CD4-positive, alpha-beta T cell treated with Interferon alpha-2 for 1 hour (primary cell): ENCODE measurements at regions not wholly inside any gene's neighbourhood (a gene's known extent, or its start where the extent isn't known, plus 50 kb on each side); places are given as distances from the start of the nearest gene placed in this dataset.

Experiments
- DNase-seq, 2 donors: peaks; one replicate each; pipeline ENCODE4 v3.0.0-alpha.2; 2020 to 2022

DNA sequence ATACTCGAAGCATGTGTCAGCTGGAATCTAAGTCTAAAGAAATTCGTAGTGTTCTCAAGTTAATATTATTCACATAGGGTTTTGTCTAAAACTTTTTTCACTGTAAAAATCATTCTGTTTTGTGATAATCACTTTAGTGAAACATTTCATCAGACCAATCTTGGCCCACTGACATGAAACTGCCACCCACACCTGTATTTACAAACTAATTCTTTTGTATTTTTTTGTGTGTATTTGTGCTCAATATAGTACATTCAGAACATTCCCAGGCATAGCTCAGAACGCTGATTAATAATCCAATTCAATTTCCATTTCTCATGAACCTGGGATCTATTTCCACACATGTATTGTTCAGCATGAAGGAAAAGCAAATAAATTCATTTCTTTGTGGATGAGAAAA is 191.7 kb downstream of the RASSF9 start:
- DNase-seq: no peak

DNA sequence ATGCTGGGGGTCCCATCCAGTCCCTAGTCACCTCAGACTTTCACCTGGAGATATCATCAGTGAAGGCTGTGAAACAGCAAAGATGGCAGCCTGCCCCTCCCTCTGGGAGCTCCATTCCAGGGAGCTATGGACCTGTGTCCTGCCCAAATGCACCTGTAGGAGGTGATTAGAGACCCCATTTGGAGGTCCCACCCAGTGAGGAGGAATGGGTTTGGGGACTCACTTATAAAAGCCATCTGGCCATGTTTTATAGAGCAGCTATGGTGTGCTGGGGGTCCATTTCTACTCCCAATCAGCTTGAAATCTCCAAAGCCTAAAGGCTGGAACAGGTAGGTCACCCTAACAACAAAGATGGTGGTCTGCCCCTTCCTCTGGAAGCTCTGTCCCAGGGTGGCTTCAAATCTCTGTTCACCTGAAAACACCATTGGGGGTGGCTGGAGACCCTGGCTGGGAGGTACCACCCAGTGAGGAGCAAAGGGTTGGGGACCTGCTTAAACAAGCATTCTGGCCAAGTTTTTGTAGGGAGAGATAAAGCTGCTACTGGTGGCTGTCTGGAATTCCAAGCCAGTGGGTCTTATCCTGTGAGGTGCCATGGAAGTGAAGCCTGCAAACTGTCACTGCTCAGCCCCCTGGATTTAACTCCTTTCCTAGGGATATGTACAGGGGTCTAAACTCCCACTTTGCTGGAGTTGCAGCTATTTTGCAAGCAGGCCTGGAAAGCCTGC is 182.3 kb downstream of the RASSF9 start:
- DNase-seq: no peak

DNA sequence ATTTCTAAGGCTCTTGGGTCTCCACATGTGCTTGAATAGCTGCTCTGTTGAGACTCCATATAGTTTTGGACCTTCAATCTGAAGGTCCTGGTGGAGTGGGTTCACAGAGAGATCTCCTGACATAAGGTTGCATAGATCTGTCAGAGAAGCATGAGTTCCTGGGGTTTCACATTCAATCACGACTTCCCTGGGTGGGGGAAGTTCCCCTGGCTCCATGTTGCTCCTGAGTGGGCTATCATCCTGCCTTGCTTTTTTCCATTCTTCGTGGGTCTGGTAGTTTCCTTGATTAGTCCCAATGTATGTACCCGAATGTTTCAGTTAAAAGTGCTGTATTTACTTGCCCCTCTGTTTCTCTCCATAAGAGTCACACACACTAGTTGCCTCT is 181.8 kb downstream of the RASSF9 start:
- no peak for DNase-seq

DNA sequence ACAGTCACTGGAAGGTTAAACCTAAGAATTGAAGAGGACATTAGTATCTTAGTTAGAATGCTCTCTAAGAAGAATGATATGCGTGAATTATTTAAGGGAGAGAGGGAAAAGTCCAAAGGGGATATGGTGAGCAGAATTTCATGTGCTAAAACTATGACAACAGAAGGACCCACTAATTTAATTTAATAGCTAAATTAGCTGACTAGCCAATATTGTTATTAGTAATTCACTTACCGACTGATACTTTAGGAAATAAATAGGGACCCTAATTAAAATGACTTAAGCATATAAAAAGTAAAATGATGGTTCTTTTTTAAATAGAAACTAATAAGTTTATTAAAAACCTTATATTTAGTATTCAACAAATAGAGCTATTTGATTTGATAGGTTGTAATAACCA is 179.6 kb downstream of the RASSF9 start:
- DNase-seq: no peak

DNA sequence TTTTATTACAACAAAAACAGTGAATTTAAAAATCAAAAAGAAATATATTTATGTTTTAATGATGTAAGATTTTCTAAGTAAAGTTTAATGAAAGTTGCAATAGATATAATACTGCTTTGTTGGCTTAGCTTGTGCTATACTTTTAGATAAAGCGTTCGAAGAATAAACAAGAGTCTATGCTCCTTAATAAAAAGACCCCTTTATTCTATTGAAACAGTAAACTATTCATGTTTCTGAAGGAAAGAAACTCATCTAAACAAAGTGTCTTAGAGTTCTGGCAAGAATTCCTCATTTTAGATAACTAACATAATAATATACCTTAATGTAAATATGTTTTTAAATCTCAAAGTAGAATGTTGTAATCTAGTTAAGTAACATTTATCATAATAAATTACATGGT is 179.0 kb downstream of the RASSF9 start:
- no peak for DNase-seq

DNA sequence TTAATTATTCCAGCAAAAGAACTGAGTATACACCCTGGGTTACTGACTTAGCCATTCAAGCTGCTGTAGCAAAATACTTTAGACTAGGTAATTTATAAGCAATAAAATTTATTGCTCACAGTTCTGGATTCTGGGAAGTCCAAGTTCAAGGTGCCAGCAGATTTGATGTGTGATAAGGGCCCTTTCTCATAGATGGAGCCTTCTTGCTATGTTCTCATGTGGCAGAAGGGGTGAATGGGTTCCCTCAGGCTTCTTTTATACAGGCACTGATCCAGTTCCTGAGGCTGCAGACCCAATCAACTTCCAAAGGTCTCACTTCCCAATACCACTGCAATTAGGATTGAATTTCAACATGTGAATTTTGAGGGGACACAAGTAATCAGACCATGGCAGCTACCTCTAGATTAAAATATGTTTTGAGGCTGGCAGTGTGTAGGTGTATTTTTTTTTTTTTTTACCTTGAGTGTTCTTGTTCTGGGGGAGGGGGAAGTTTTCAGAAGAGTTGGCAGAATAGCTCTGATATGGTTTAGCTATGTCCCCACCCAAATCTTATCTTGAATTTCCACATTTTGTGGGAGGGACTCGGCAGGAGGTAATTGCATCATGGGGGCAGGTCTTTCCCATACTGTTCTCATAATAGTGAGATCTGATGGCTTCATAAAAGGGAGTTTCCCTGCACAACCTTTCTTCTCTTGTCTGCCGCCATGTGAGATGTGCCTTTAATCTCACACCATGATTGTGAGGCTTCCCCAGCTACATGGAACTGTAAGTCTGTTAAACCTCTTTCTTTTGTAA is 178.2 kb downstream of the RASSF9 start:
- DNase-seq: no peak

DNA sequence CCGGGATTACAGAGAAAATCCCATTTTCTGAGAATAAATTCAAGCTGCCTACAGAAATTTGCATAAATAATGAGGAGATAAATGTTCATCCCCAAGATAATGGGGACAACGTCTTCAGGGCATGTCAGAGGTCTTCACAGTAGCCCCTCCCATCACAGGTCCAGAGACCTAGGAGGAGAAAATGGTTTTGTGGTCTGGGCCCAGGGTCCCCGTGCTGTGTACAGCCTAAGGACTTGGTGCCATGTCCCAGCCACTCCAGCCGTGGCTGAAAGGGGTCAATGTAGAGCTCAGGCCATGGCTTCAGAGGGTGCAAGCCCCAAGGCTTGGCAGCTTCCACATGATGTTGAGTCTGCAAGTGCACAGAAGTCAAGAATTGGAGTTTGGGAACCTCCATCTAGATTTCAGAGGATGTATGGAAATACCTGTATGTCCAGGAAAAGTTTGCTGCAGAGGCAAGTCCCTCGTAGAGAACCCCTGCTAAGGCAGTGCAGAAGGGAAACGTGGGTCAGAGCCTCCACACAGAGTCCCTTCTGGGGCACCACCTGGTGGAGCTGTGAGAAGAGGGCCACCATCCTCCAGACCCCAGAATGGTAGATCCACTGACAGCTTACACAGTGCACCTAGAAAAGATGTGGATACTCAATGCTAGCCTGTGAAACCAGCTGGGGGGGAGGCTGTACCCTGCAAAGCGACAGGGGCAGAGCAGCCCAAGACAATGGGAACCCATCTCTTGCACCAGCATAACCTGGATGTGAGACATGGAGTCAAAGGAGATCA is 176.3 kb downstream of the RASSF9 start:
- DNase-seq: no peak

DNA sequence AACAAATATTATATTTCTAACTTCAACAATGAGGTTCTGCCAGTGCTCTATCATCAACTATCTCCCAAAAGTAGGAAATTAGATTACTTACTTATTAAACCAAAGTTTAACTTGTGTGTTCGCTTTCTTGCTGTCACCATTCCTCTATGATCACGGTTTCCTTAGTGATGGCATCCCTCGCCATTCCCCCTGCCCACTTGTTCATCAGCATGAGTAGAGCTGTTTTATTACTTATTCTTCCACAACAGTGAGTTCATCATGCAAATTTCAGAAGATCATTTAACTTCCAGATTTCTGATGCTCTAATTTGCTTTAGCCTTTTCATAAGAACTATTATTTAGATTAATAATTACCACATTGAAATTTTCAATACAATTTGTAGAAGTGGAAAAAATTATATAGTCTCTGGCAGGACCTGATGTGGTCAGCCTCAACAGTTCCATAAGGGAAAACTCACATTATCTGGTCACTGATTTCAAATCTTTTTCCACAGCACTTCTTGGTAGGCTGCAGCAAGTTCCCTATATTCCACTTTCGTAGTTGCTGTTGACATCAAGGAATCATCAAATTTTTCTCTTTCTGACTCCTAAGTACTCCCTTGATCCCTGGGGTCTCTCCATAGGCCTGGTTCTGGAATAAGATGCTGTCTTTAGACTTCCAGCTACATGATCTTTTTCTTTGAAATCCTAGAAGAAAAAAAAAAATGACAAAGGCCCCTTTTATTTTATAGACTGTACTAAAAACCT is 174.6 kb downstream of the RASSF9 start:
- DNase-seq: no peak

DNA sequence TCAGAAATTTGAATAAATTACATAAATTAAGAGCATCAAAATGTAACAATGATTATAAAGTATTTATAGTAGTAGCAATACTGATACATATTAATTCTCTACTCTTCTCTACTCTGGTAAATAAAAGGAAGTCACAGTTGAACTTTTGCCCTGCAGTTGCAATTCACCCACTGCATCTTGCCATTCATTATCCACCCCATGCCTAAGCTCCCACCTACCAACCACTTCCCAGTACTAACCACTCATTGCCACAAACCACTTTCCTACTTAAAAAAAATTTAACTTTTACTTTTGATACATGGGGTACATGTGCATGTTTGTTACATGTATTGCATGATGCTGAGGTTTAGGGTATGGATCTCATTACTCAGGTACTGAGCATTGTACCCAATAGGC is 174.0 kb downstream of the RASSF9 start:
- DNase-seq: no peak

DNA sequence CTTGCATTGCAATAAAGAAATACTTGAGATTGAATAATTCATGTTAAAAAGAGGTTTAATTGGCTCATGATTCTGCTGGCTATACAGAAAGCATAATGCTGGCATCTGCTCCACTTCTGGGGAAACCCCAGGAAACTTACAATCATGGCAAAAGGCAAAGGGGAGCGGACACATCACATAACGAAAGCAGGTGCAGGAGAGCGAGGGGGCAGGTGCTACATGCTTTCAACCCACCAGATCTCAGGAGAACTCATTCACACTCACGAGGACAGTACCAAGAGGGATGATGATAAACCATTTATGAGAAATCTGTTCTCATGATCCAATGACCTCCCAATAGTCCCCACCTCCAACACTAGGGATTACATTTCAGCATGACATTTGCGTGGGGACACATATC is 172.6 kb downstream of the RASSF9 start:
- DNase-seq: no peak

DNA sequence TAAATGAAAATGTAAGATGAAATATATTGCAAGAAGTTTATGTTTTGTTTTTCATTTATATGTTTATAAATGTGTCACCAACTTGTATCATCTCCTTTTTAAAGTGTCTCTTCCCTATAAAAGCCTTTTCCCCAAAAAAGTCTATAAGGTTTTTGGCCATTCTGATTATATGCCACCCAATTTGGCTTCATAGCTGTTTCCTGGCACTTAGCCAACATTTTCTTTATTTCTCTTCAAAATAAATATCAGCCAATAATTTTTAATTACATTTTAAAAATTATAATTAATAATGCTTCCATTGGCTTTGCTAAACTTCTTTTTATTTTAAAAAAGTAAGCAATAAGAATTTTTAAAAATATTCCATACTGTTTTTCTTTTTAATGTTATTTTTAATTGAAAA is 171.8 kb downstream of the RASSF9 start:
- DNase-seq: no peak

DNA sequence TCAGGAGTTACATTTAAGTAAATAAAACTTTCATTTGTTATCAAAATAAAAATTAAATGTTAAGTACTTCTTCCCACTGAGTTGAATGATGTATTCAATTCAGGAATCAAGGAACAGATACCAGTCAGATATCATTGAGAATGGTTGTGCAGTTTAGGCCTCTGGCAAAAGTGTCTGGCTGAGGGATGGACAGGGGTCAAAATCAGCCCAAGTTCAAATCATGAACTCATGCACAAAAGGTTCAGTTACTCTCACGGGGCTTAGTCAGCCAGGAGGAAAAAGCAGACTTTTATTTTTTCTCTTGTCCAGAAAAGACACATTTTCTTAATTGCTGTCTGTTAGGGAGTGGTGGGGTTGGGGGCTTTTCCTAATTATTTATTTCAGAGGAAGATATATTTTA is 166.3 kb downstream of the RASSF9 start:
- DNase-seq: no peak

DNA sequence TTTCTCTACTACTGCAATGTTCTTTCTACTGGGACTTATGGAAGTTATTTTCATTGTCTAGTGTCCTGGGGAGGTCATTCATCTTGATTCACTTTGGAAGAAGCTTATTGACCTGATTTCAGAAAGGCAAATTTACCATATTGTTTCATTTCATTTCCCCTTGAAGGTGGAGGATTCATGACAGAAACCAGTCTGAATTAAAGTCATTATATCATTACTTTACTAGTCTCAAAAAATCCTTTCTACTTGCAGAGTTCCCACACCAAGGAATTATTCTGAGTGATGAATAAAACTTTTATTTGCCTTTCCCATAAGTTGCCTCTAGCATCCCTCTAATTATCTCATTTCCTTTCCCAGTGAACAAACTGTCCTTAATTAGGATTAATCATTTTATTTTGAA is 163.8 kb downstream of the RASSF9 start:
- DNase-seq: no peak

DNA sequence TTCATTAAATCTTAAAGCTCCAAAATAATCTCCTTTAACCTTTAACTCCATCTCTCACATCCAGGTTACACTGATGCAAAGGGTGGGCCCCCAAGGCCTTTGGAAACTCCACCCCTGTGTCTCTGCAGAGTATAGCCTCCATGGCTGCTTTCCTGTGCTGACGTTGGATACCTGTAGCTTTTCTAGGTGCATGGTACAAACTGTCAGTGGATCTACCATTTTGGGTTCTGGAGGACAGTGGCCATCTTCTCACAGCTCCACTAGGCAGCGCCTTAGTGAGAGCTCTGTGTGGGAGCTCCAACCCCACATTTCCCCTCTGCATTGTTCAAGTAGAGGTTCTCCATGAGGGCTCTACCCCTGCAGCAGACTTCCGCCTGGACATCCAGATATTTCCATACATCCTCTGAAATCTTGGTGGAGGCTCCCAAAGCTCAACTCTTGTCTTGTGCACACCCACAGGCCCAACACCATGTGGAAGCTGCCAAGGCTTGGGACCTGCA is 162.2 kb downstream of the RASSF9 start:
- DNase-seq: no peak

DNA sequence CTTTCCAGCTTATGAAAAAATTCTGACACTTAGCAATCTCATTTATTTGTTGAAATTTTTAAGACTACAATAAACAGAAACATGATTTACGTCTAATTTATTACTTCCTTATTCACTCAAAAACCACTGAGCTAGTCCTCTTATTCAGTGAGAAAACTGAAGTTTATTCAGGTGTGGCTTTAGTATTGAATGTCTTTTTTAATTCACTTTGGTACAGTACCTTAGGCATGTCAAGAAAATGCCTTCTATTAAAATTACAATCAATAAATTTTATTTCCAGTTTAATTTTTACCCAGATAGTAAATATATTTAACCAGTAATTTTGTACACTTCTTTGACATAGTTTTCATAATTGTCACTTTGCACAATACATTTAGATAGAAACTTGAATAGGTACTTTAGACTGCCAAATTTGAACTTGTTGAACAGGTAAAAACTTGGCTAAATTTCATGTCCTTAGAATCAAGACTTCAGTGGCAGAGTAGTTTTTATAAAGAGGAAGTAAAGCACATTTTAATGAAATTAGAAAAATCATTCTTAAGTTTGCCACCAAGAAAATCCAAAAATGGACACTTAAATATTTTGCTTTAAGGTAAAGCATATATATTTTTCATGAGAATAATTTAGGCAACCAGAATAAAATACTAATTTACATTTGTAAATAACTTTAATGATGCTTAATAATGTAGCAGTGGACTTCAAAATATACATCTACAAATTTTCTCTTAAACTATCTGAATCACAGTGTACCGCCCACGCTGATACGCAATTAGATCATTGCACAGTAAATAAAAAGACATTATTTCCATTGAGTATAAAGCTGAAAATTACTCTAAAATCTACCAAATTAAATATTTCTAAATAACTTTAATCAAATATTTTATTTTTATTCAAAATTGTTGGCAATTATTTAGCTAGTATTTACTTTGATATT is 159.1 kb downstream of the RASSF9 start:
- DNase-seq: no peak

DNA sequence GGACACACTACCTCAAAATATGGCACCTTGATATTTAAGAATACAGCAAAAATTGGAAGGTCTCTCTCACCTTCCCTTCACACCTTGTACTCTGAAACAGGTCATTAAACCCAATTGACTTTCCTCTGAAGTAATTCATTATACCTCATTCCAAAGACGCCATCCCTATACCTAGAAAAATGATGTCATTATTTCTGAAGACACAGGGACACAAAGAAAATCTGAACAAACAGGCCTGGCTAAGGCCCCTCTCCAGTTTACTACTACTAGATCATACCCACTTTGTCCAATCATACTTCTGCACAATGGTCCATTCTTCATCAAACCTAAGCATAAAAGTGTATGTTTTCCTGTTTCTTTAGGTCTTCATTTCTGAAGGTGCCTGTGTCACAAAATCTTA is 156.9 kb downstream of the RASSF9 start:
- no peak for DNase-seq

DNA sequence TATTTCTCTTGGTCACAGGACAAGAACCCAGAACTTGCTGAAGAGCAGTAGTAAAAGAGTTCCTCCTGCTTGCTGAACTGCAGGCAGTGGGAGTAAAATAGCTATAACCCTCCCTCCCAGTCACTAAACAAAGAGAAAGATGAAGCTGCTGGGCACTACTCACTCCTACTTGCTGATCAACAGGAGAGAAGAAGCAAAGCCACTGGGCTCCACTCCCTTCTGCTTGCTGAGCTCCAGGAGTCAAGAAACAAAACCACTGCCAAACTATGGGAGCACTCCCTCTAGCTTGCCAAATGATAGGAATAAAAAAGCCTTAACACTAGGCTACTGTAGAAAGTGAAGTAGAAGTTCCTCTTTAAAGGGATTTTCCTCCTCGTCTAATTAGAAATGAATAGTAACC is 155.3 kb downstream of the RASSF9 start:
- DNase-seq: no peak

DNA sequence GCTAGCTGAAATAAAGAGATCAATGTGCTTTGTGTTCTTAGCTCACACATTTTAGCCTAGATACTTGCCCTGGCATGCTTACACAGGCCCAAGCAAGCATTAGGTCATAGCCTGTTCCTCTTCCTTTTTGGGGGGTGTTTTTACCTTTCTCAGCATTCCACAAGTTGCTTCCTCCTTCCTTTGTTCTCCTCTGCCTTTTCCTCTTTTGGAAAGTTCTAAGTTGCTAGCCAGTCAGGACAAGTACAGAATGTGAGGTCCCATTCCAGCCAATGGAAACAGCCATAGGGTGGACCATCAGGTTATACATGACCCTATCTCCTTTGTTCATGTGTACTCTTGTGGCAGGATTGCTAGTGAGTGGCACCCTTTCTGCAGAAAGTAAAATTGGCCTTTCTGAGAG is 154.9 kb downstream of the RASSF9 start:
- no peak for DNase-seq

DNA sequence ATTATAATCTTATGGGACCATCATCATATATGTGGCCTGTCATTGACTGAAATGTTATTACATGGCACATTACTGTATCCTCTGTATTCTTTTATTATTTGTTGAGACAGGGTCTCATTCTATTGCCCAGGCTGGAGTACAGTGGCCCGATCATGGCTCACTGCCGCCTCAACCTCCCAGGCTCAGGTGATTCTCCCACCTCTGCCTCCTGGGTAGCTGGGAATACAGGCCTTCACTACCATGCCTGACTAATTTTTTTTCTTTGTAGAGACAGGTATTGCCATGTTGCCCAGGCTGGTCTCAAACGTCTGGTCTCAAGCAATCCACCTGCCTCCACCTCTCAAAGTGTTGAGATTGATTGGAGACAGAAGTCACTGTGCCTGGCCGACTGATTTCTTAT is 153.2 kb downstream of the RASSF9 start:
- no peak for DNase-seq

DNA sequence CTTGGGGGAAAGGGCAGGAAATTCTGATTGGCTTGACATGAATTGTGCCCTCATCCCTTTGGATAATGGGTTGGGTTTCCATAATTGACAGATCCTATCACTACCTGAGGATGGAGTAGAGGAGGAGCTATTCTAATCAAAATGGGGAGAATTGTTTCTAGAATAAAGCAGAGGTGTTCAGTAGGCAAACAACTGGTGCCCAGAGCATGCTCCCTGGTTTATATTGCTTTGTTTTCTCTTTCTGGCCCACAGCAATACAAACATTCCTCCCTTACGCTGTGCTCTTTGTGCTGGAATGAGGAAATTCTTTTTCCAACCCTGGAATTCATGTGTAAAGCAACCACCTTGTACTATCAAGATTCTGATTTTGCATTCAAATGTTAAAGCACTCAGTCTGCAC is 147.4 kb downstream of the RASSF9 start:
- no peak for DNase-seq

DNA sequence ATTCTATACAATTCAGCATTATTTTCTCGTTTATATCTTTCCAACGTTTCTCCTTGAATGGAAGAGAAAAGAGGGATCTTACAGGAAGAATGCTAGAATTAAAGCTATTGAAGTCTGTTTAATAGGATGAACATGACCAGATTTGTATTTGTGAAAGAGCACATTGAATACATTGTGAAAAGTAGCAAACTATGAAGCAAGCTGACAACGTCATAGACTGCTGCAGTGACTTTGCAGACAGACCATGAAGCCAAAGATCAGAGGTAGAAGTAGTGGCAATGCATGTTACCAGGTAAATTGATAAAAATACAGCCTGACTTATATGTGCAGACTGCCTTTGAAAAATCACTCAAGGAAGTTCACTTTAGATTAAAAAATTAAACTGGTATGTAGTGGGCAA is 146.1 kb downstream of the RASSF9 start:
- no peak for DNase-seq
